Right ventricle myocardium superior (tissue), 1 donor: ENCODE measurements at regions not wholly inside any gene's neighbourhood (a gene's known extent, or its start where the extent isn't known, plus 50 kb on each side); places are given as distances from the start of the nearest gene placed in this dataset.
A peak's percentile ranks its signal among the peaks of the same experiment; 100 is the strongest.
"Not testable (repeated sequence)": the region's sequence is repeated elsewhere in the genome, so short reads cannot be mapped to it uniquely, and the experiment has no call there.

Experiments used
- ATAC-seq: fragments of 200-7000 bp; cut with Tn5 transposase; one replicate; pipeline ENCODE4 v1.9.1; 2020; ENCODE audit warnings: mild to moderate bottlenecking; ENCODE audit not compliant: poor library complexity
- DNase-seq: peaks from one replicate; pipeline ENCODE4 v3.0.0-alpha.2; 2020
- intact Hi-C: fragments of 100-400 bp; cut with DNase I; formaldehyde crosslinking; loops from one replicate; pipeline ENCODE4 v1.11.2; 2022
- donor health status: DM: no; HTN: yes; CAD: no; lungs with severe emphysema.

DNA sequence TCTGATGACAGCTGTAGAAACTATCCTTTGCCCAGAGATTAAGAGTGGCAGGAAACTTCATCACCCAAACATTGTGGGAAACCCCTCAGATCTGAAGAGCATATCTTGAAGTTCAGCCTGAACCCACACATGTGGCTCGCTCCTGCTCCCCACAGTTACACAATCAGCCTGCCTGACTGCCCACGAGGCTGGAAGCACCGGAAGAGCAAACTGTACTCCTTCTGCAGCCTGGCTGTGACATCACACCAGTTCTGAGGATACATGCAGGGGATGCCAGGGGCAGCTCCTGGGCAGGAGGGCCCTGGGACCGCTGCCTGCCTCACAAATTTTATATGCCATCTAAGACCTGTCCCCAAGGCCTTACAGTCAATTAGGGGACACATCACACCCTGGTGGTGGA lies 444.4 kb downstream of the BUD13 start:
- no peak for DNase-seq
- intact Hi-C loops: no loop called here
- ATAC-seq: no peak

DNA sequence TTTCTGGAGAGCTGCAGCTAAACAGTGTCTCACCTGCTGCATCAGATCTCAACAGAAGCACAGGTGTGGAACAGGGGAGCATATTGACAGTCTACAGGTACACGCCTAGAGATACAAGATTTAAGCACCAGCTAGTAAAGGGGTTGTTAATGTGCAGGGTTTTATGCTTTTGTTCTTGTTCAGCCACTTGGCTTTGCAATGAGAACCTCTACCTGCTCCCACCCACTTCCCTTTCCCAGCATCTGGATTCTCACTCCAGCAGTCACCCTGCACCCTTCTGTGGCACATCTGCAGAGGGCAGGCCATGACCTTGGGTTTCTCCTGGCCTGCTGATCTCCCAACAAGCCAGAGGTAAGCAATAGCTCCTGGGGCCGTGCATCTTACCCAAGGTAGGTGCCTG lies 446.6 kb downstream of the BUD13 start:
- DNase-seq (no peak), ATAC-seq (no peak)
- intact Hi-C loops: no loop called here

DNA sequence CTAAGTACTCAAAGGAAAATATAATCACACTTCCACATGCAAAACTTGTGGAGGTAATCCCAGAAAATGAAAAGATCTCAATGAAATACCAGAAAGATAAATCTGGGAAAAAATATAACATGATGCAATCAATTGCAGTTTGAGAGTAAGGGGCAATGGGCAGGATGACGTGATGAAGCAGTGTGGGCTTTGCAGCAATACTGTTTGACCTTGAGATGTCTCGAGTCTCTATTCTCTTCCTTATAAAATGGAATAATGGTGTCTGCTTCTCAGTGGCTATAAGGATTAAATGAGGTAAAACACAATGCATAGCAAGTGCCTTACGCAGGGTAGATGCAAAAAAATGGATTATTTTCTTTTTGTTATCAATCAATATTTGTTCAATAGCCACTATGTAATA lies 447.5 kb downstream of the BUD13 start:
- DNase-seq: no peak
- intact Hi-C loops: no loop called here
- no peak for ATAC-seq

DNA sequence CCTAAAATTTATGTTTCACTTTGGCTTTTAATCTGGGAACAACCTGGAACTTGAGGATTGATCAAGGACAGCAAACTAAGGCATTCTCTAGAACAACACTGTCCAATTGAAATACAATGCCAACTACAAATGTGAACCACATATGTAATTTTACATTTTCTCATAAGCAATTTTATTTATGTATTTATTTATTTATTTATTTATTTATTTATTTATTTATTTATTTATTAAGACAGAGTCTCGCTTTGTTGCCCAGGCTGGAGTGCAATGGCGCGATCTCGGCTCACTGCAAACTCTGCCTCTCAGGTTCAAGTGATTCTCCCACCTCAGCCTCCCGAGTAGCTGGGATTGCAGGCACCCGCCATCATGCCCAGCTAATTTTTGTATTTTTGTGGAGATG lies 448.7 kb downstream of the BUD13 start:
- intact Hi-C loops, ATAC-seq, DNase-seq: not testable (repeated sequence)

DNA sequence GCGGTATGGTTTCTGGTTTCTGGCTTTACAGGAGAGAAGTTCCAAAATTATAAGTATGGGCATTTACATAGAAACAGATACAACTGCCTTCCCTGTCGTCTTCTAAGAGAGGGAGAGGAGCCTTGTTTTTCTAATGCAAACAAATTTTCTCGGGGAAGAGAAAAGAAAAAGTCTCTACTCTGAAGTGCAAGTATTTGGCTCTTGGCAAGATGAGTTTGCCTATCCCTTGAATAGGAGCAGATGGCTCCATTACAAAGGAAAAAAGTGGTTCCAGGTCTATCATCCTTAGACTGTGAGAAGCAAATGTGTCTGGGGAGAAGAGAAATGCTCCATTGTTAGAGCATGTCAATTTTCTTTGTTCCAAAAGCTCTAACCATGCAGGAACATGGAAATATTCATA lies 455.6 kb downstream of the BUD13 start:
- no peak for ATAC-seq

DNA sequence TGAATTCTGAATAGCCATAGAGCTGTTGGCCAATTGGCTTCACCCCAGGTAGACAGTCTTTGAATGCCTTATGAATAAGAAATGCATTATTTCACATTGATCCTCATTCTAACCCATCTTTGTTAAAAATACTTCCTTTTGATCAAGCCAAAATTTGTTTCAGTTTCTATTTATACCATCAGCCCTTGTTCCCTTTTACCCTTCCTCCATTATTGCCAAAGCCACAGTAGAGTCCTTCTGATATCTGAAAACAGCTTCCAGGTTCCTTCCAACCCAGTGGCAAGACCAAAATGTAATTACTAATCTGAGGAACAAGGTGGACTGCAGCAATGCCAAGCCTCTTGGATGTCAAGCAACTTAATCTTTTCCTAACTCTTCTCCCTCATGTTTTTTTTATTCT lies 458.8 kb downstream of the BUD13 start:
- no peak for DNase-seq
- intact Hi-C loops: no loop called here
- no peak for ATAC-seq

More for the DNA sequence above, 455.6 kb downstream of the BUD13 start:
- intact Hi-C loops: no loop called here
- no peak for DNase-seq

DNA sequence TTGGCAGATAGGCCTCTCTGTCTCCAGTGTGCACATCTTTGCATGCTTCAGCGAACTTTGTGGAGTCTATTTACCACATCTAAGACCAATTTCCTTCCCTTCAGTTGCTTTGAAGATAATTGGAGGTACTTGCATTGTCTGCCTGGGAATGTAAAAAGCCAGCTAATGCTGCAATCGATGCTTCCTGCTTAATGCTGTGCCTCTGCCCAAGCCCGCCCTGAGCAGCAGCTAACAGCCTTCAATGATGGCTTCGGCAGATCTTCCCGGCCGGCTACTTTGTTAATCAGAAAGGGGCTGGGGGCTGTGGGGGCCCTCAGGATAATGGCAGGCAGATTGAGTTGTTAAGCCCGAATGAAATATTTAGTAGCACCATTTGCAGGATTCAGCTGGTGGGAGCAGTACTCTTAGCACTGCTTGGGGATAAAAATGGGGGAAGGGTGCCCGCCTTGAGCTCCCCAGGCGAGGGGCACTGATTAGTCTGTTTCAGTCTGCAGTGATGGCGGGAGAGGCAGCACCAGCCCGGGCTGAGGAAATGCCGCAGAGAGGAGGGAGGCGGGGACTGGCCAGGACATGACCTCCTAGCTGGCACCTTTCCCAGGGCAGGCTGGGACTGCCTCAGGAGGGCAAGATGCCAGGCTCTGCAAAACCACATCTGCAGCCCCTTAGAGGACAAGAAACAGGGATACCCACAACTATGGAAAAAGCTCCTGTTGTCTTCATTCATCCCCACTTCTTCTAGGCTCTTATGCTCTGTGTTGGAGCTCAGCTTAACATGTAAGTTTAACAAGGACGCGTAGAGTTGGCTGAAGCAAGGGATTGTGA lies 460.0 kb downstream of the BUD13 start:
- ATAC-seq (peak; percentile 97), DNase-seq (peak; percentile 90)
- intact Hi-C loops: no loop called here

DNA sequence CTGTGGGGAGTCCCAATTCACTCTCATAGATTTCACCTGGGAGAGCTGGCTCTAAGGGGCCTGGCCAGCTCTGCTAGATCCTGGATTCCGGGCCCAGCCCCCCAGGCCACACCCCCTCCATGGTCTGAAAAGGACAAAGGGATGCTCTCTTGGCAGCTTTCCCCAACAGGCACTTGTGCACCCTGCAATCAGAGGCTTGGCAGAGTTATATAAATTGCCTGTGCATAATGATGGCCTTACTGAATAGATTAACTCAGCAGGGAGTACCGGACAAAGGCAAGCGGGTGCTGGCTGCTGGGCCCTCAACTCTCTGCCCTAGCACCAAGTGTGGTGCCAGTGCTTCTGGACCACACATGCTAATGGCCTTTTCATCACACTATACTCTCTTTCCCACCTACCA lies 461.6 kb downstream of the BUD13 start:
- DNase-seq: no peak
- no peak for ATAC-seq

DNA sequence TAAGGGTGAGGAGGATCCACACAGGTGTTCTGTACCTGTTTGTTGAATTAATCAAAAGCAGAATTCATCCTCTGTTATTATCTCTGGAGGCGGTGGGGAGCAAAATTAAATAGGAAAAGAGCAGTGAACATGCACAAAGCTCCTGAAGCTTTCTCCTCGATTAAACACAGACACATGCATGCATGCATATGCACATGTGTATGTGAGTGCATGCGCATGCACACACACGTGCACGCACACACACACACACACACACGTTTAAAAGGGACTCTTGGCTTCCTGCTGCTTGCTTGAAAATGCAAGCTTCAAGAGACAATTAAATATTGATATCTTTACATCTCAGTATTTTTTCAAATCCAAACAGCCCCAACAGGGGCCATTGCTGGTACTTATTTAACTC lies 462.1 kb downstream of the BUD13 start:
- intact Hi-C loops: no loop called here
- ATAC-seq: no peak

More for the DNA sequence above, 461.6 kb downstream of the BUD13 start:
- intact Hi-C loops: no loop called here

DNA sequence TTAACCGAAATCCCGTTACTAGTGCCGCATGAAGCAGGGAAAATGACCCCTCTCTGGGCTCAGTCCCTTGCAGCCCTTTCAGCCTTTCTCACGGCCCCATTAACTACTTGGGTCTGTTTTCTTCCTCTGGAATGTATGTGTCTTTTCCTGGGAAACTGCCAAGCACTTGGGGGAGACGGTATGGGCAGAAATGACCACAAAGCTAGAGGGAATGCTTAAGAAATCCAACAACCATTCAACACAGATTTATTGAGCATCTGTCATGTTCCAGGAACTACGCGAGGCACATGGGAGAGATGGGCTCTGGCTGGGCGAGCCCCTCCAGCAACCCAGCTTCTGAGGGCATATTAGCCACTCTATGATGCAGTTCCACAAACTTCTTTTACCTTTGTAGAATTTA lies 462.6 kb downstream of the BUD13 start:
- DNase-seq (no peak), ATAC-seq (no peak)
- intact Hi-C loops: no loop called here

More for the DNA sequence above, 462.1 kb downstream of the BUD13 start:
- DNase-seq: no peak

DNA sequence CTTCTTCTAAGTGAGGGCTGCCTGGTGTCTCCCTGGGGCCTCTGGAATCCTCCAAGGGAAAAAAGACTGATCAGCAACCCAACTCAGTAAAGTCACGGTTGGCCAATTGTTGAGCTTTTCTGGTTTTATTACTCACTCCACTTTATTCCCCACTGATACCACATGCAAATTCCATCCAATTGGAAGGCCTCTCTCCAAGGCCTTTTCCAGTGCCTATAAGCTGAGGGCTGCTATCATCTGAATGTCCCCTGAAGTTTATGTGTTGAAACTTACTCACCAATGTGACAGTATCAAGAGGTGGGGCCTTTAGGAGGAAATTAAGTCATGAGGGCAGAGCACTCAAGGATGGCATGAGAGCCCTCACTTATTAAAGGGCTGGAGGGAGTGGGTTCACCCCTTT lies 463.3 kb downstream of the BUD13 start:
- ATAC-seq (no peak), DNase-seq (no peak)
- intact Hi-C loops: no loop called here

DNA sequence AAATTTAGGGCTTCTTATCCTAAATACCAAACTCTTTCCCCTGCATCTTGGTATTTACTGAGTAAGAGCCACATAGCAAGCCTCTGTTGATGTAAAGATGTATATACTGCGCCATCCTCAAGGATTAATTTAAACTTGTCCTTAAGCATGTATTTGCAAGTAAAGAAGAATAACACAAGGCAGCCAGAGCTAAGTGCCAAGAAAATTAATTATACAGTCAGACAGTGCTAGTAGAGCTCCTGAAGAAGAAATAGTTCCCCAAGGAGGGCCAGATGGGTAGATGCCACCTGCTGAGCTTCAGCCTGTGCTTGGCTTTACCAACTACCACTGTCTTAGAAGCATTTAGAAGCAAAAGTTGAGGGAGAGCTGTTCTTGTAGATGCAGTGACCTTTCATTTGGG lies 470.0 kb downstream of the BUD13 start:
- intact Hi-C loops: no loop called here
- ATAC-seq (no peak), DNase-seq (no peak)

DNA sequence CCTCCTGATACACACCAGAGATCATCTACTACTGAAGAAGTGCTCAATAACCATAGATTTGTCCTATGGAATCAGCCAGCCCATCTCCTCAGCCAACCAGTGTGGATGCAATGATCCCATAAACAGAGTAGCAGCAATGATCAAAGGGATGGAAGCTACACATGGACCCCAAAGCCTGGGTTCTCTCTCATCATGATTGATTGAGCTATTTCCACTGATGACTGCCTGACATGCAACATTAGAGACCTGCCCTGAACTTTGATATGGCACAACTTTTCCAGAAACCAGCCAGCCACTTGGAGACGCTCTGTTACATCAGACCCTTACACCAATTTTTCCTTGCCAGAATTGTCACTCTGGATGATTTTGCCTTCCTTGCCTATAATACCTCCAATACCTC lies 471.6 kb downstream of the BUD13 start:
- intact Hi-C loops: no loop called here
- ATAC-seq (no peak), DNase-seq (no peak)

DNA sequence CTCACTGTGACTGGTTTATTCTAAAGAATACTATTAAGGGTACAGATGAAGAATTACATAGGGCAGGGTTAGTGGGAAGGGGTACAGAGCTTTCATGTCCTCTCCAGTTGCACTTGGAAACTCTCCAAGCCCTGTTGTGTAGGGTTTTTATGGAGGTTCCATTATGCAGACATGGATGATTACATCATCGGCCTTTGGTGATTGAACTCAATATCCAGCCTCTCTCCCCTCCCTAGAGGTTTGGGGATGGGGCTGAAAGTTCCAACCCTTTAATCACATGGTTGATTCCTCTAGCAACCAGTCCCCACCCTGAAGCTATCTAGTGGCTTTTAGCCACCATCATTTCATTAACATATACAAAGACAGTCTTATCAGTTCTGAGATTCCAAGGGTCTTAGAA lies 472.6 kb downstream of the BUD13 start:
- intact Hi-C loops: no loop called here
- no peak for ATAC-seq
- DNase-seq: no peak

DNA sequence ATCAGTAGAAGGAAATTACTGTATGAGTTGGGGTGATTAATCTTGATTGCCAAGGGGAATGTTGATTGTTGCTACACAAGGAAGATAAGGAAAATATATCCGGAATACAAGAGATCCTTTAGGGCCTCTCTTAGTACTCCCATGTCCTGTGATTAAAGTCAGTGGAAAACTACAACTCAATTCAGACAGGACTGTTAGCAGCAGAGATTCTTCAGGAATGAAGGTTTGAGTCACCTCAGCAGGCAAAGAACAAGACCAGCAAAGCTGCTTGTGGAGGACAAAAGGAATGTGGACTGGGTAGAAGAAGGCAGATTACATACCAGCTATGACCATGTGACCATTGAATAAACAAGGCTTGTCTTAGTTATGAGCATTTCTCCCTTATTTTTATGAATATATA lies 478.2 kb downstream of the BUD13 start:
- ATAC-seq (no peak), DNase-seq (no peak)
- intact Hi-C loops: no loop called here

DNA sequence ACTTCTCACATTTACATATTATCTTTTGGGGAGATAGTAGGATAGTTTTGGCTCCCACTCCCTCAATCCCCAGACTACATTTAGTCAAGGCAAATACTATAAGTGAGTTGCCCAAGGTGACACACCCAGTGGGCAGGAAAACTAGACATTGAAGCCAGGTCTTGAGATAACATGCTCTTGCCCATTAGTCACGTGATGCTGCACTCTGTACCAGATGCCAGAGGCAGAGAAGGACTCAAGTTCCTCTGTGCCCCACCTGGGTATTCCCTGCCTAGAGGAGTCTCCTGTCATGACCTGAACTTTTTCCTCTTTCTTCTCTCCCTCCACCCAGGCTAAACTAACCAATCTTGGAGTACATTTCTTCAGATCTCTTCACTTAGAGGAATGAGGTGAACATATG lies 484.9 kb downstream of the BUD13 start:
- no peak for ATAC-seq
- intact Hi-C loops: no loop called here

DNA sequence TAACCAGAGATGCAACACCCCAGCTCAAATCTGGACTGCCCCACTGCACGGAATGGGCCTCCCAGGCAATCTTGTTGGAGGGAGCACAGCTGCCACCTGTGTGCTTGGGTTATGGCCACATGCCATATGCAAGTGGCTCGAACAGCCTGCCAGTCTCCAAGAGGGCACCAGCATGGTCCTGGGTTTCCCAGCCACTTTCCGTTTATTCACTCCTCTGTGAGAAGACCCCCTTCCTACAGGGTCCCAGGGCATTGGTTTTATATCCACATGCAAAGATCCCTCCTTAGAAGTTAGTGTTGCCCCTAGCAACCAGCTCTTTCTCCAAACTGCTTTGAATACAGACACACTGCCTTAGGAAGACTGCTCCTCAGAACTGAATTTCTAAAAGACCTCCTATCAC lies 487.8 kb downstream of the BUD13 start:
- no peak for DNase-seq
- intact Hi-C loops: no loop called here
- no peak for ATAC-seq

More for the DNA sequence above, 484.9 kb downstream of the BUD13 start:
- DNase-seq: no peak

DNA sequence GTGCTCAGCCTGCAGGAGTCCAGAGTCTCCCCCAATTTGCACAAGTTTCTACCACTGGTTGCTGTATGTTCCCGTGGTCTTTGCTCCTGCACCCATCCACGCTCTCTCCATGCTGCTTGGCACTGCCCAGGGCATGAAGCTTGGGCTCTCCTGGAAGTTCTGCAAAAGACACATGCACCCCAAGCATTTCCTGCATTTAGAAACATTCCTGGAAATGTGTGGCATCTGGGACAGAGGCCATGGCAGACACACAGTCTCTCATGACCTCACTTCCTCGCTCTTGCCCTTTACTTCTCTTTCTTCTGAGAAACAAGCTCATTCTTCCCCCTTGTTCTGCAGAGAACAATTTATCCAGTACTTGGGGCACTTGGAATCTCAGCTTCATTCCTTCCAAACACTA lies 489.5 kb downstream of the BUD13 start:
- intact Hi-C loops: no loop called here
- DNase-seq: no peak
- ATAC-seq: no peak

DNA sequence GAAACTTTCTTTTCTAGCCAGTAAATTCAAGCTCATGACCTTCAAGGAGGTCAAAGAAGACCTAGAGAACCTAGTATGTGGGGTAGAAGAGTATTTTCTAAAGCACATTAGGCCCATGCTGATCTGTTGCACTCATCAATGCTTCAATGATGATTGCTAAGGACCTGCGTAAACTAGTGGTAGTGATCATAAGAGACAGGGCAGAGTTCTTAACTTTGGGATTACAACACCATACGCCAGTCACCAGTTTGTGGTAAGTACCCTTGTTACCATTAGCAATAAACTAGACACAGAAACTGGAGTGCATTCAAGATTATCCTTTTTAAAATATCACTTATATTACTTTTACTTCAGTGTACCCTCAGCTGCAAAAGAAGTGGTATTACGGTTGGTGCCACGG lies 490.3 kb downstream of the BUD13 start:
- intact Hi-C loops: no loop called here
- ATAC-seq: no peak
- no peak for DNase-seq

DNA sequence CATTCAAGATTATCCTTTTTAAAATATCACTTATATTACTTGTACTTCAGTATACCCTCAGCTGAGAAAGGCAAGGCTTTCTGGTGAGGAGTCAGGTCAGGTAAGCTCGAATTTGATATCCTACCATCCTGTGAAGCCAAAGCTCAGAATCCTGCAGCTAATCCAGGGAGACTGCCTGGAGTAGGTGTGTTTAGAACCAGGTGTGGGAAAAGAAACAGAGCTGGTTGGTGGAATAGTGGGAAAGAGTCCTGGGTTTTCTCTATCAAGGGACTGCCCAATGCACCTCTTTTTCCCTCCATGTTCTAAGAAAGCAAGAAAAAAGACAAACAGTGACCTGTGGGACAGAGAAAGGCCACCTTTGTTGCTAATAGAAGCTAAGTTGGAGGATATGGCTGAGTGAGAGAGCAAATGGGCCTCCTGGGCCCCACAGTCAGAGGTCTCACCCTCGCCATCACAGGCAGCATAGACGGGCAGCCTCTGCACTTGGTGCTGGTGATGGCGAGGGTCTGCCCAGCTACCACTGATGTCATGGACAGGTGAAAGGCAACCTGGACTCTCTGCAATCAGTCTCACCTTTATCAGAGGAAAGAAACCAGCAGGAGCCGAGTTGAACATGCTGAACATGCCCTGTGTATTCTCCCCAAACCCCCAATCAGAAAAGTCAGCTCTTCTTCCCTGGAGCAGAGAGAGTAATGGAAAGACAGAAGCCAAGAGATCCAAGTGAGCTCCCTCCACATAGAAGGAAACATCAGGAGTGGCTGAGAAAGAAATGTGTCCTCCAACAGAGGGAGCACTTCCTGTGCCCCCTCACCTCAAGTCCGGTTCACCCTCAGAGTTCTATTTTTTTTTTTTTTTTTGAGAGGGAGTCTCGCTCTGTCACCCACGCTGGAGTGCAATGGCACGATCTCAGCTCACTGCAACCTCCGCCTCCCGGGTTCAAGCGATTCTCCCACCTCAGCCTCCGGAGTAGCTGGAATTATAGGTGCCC lies 491.3 kb downstream of the BUD13 start:
- intact Hi-C loops: no loop called here
- ATAC-seq: no peak

More for the DNA sequence above, 491.3 kb downstream of the BUD13 start:
- DNase-seq: no peak
